SK-N-SH (cell line): ENCODE measurements at regions not wholly inside any gene's neighbourhood (a gene's known extent, or its start where the extent isn't known, plus 50 kb on each side); places are given as distances from the start of the nearest gene placed in this dataset.
"Not testable (repeated sequence)": the region's sequence is repeated elsewhere in the genome, so short reads cannot be mapped to it uniquely, and the experiment has no call there.

Experiments
- RFX5 ChIP-seq: IDR thresholded peaks from 2 replicates; pipeline ENCODE4 v1.6.1; 2012; ENCODE audit warnings: mild to moderate bottlenecking, improper control_type of control experiment, low read length
- YY1 ChIP-seq: IDR thresholded peaks from 2 replicates; pipeline ENCODE4 v1.4.0; 2012; ENCODE audit warnings: low read depth, mild to moderate bottlenecking

DNA sequence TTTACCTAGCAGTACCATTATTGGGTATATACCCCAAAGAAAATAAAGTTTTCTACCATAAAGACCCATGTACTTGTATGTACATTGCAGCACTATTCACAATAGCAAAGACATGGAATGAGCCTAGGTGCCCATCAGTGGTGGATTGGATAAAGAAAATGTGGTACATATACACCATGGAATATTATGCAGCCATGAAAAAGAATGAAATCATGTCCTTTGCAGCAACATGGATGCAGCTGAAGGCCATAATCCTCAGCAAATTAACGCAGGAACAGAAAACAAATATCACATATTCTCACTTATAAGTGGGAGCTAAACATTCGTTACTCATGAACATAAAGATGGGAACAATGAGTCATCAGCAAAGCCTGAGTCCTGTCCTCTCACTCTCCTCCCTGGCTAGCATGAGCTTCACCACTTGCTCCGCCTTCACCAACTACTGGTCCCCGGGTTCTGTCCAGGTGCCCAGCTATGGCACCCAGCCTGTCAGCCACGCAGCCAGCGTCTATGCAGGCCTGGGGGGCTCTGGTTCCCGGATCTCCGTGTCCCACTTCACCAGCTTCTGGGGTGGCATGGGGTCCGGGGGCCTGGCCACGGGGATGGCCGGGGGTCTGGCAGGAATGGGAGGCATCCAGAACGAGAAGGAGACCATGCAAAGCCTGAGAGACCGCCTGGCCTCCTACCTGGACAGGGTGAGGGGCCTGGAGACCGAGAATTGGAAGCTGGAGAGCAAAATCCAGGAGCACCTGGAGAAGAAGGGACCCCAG, 562.1 kb downstream of the ZNF674 start:
- TF ChIP-seq RFX5, YY1: not testable (repeated sequence)
